ENCODE measurements at regions not wholly inside any gene's neighbourhood (a gene's known extent, or its start where the extent isn't known, plus 50 kb on each side); places are given as distances from the start of the nearest gene placed in this dataset.
A peak's percentile ranks its signal among the peaks of the same experiment; 100 is the strongest.

GRCh38 chr3:70740071-70740470, 427.6 kb upstream of the MDFIC2 start:
- H2BK5ac ChIP-seq (ENCODE audit: low read depth, low read length, poor library complexity), result no peak overlapping the region
- no peak overlapping the region for H4K8ac ChIP-seq (ENCODE audit: low read depth, low read length)
- no peak overlapping the region for H2AFZ ChIP-seq (ENCODE audit: insufficient read depth, low read length, poor library complexity)
- no peak overlapping the region for H3K9ac ChIP-seq (ENCODE audit: low read length)
- no peaks in the 10 kb centered on the region for H3K4me1 ChIP-seq (ENCODE audit: control insufficient read depth in 1 of 2, insufficient read depth in 2 of 2, low read length in 2 of 2)
- H3K79me2 ChIP-seq (ENCODE audit: control insufficient read depth, insufficient read depth, low read length, poor library complexity), result no peaks in the 10 kb centered on the region
- WGBS (ENCODE audit: extremely low coverage, insufficient coverage, insufficient read length), result no CpG with 5 or more reads among the region's 1 CpG
- no peak overlapping the region for H2AK5ac ChIP-seq (ENCODE audit: low read length)
- H3K36me3 ChIP-seq (ENCODE audit: control insufficient read depth in 1 of 2, insufficient read depth in 2 of 2, low read length in 2 of 2), result no peaks in the 10 kb centered on the region
- no peak overlapping the region for H3K4ac ChIP-seq (ENCODE audit: low read depth, low read length)
- H3K14ac ChIP-seq (ENCODE audit: low read length), result no peak overlapping the region
- H3K23ac ChIP-seq (ENCODE audit: low read length), result no peak overlapping the region
- H2BK12ac ChIP-seq (ENCODE audit: low read length), result no peak overlapping the region
- H3K18ac ChIP-seq (ENCODE audit: low read length), result no peak overlapping the region
- H2BK120ac ChIP-seq (ENCODE audit: insufficient read depth, low read length, poor library complexity), result no peak overlapping the region
- no peak overlapping the region for H3K4me3 ChIP-seq (ENCODE audit: low read depth, low read length)
- H3K79me1 ChIP-seq (ENCODE audit: low read length), result no peaks in the 10 kb centered on the region
- no peak overlapping the region for H3K4me2 ChIP-seq (ENCODE audit: low read length)
- H3K27me3 ChIP-seq (ENCODE audit: insufficient read depth, low read length), result no peaks in the 10 kb centered on the region
- no peak for DNase-seq
- H4K12ac ChIP-seq (ENCODE audit: low read depth, low read length), result no peak overlapping the region
- H4K91ac ChIP-seq (ENCODE audit: low read depth, low read length), result no peak overlapping the region
- H3K9me3 ChIP-seq (ENCODE audit: insufficient read depth, low read depth, low read length), result no peaks in the 10 kb centered on the region
- no peak overlapping the region for H3K27ac ChIP-seq (ENCODE audit: low read depth, low read length)

- no peaks in the 10 kb centered on the region for H3K79me1 ChIP-seq (ENCODE audit: low read length)
- no peak overlapping the region for H2BK12ac ChIP-seq (ENCODE audit: low read length)
- H3K36me3 ChIP-seq (ENCODE audit: control insufficient read depth in 1 of 2, insufficient read depth in 2 of 2, low read length in 2 of 2), result no peaks in the 10 kb centered on the region
- no peak overlapping the region for H3K23ac ChIP-seq (ENCODE audit: low read length)
- H4K8ac ChIP-seq (ENCODE audit: low read depth, low read length), result no peak overlapping the region
- H3K18ac ChIP-seq (ENCODE audit: low read length), result no peak overlapping the region
- no peak overlapping the region for H3K9ac ChIP-seq (ENCODE audit: low read length)
- no peak overlapping the region for H2BK120ac ChIP-seq (ENCODE audit: insufficient read depth, low read length, poor library complexity)
- H3K4me2 ChIP-seq (ENCODE audit: low read length), result no peak overlapping the region
- no peaks in the 10 kb centered on the region for H3K79me2 ChIP-seq (ENCODE audit: control insufficient read depth, insufficient read depth, low read length, poor library complexity)
- H3K14ac ChIP-seq (ENCODE audit: low read length), result no peak overlapping the region
- H3K27ac ChIP-seq (ENCODE audit: low read depth, low read length), result no peak overlapping the region
- H2AFZ ChIP-seq (ENCODE audit: insufficient read depth, low read length, poor library complexity), result no peak overlapping the region
- H3K4me1 ChIP-seq (ENCODE audit: control insufficient read depth in 1 of 2, insufficient read depth in 2 of 2, low read length in 2 of 2), result no peaks in the 10 kb centered on the region
- no peak overlapping the region for H4K91ac ChIP-seq (ENCODE audit: low read depth, low read length)
- H2AK5ac ChIP-seq (ENCODE audit: low read length), result no peak overlapping the region
- no CpG with 5 or more reads among the region's 4 CpGs for WGBS (ENCODE audit: extremely low coverage, insufficient coverage, insufficient read length)
- H3K4me3 ChIP-seq (ENCODE audit: low read depth, low read length), result no peak overlapping the region
- H3K4ac ChIP-seq (ENCODE audit: low read depth, low read length), result no peak overlapping the region
- H3K9me3 ChIP-seq (ENCODE audit: insufficient read depth, low read depth, low read length), result no peaks in the 10 kb centered on the region
- no peak overlapping the region for H2BK5ac ChIP-seq (ENCODE audit: low read depth, low read length, poor library complexity)
- no peak for DNase-seq
- no peaks in the 10 kb centered on the region for H3K27me3 ChIP-seq (ENCODE audit: insufficient read depth, low read length)
- no peak overlapping the region for H4K12ac ChIP-seq (ENCODE audit: low read depth, low read length)
Measured at GRCh38 chr3:70738291-70738681, 425.8 kb upstream of the MDFIC2 start.

- H4K91ac ChIP-seq (ENCODE audit: low read depth, low read length), result no peak overlapping the region
- no CpG with 5 or more reads among the region's 2 CpGs for WGBS (ENCODE audit: extremely low coverage, insufficient coverage, insufficient read length)
Measured at GRCh38 chr3:70737666-70738290, 425.3 kb upstream of the MDFIC2 start.

GRCh38 chr3:70736009-70736408, 423.6 kb upstream of the MDFIC2 start:
- Histone ChIP-seq H3K27ac (ENCODE audit: low read depth, low read length) (no peak overlapping the region), H3K9me3 (ENCODE audit: insufficient read depth, low read depth, low read length) (no peaks in the 10 kb centered on the region), H4K12ac (ENCODE audit: low read depth, low read length) (no peak overlapping the region), H3K79me2 (ENCODE audit: control insufficient read depth, insufficient read depth, low read length, poor library complexity) (no peaks in the 10 kb centered on the region), H3K4me3 (ENCODE audit: low read depth, low read length) (no peak overlapping the region), H2BK5ac (ENCODE audit: low read depth, low read length, poor library complexity) (no peak overlapping the region), H3K14ac (ENCODE audit: low read length) (no peak overlapping the region), H2BK120ac (ENCODE audit: insufficient read depth, low read length, poor library complexity) (no peak overlapping the region), H3K4me1 (ENCODE audit: control insufficient read depth in 1 of 2, insufficient read depth in 2 of 2, low read length in 2 of 2) (no peaks in the 10 kb centered on the region), H2AFZ (ENCODE audit: insufficient read depth, low read length, poor library complexity) (no peak overlapping the region), H3K23ac (ENCODE audit: low read length) (no peak overlapping the region), H2BK12ac (ENCODE audit: low read length) (no peak overlapping the region), H4K91ac (ENCODE audit: low read depth, low read length) (no peak overlapping the region), H3K27me3 (ENCODE audit: insufficient read depth, low read length) (no peaks in the 10 kb centered on the region), H3K9ac (ENCODE audit: low read length) (no peak overlapping the region), H3K36me3 (ENCODE audit: control insufficient read depth in 1 of 2, insufficient read depth in 2 of 2, low read length in 2 of 2) (no peaks in the 10 kb centered on the region), H3K79me1 (ENCODE audit: low read length) (no peaks in the 10 kb centered on the region), H4K8ac (ENCODE audit: low read depth, low read length) (no peak overlapping the region), H3K4ac (ENCODE audit: low read depth, low read length) (no peak overlapping the region), H2AK5ac (ENCODE audit: low read length) (no peak overlapping the region), H3K18ac (ENCODE audit: low read length) (no peak overlapping the region), H3K4me2 (ENCODE audit: low read length) (no peak overlapping the region)
- DNase-seq, result peak; percentile 60 to 84
- no CpG with 5 or more reads among the region's 1 CpG for WGBS (ENCODE audit: extremely low coverage, insufficient coverage, insufficient read length)

More at GRCh38 chr3:70737666-70738290, 425.3 kb upstream of the MDFIC2 start:
- Histone ChIP-seq H3K4me1 (ENCODE audit: control insufficient read depth in 1 of 2, insufficient read depth in 2 of 2, low read length in 2 of 2) (no peaks in the 10 kb centered on the region), H3K4ac (ENCODE audit: low read depth, low read length) (no peak overlapping the region), H3K4me3 (ENCODE audit: low read depth, low read length) (no peak overlapping the region), H2AK5ac (ENCODE audit: low read length) (no peak overlapping the region), H3K79me1 (ENCODE audit: low read length) (no peaks in the 10 kb centered on the region), H3K79me2 (ENCODE audit: control insufficient read depth, insufficient read depth, low read length, poor library complexity) (no peaks in the 10 kb centered on the region), H3K14ac (ENCODE audit: low read length) (no peak overlapping the region), H3K27me3 (ENCODE audit: insufficient read depth, low read length) (no peaks in the 10 kb centered on the region), H2BK120ac (ENCODE audit: insufficient read depth, low read length, poor library complexity) (no peak overlapping the region), H2BK12ac (ENCODE audit: low read length) (no peak overlapping the region), H3K36me3 (ENCODE audit: control insufficient read depth in 1 of 2, insufficient read depth in 2 of 2, low read length in 2 of 2) (no peaks in the 10 kb centered on the region), H4K12ac (ENCODE audit: low read depth, low read length) (no peak overlapping the region), H2AFZ (ENCODE audit: insufficient read depth, low read length, poor library complexity) (no peak overlapping the region), H3K23ac (ENCODE audit: low read length) (no peak overlapping the region), H2BK5ac (ENCODE audit: low read depth, low read length, poor library complexity) (no peak overlapping the region), H4K8ac (ENCODE audit: low read depth, low read length) (no peak overlapping the region), H3K9me3 (ENCODE audit: insufficient read depth, low read depth, low read length) (no peaks in the 10 kb centered on the region), H3K18ac (ENCODE audit: low read length) (no peak overlapping the region), H3K27ac (ENCODE audit: low read depth, low read length) (no peak overlapping the region), H3K4me2 (ENCODE audit: low read length) (no peak overlapping the region), H3K9ac (ENCODE audit: low read length) (no peak overlapping the region)
- DNase-seq, result no peak
